Fibroblast of mammary gland (primary cell): ENCODE measurements at regions not wholly inside any gene's neighbourhood (a gene's known extent, or its start where the extent isn't known, plus 50 kb on each side); places are given as distances from the start of the nearest gene placed in this dataset.

ENCODE experiments used
- DNase-seq: peaks from one replicate; pipeline ENCODE4 v3.0.0-alpha.2; 2010; ENCODE audit warnings: low read depth
- H3K4me3 ChIP-seq: 2 replicates; pipeline ENCODE4 v1.5.1; 2011; ENCODE audit warnings: low read depth, mild to moderate bottlenecking, low read length, moderate library complexity; ENCODE audit not compliant: control insufficient read depth
- TF ChIP-seq, protein P1 (sequence below): conservative IDR thresholded peaks from 2 replicates; pipeline ENCODE4 v1.5.1; 2011; ENCODE audit warnings: low read depth, low read length, inconsistent platforms; ENCODE audit not compliant: control insufficient read depth, insufficient read depth

DNA sequence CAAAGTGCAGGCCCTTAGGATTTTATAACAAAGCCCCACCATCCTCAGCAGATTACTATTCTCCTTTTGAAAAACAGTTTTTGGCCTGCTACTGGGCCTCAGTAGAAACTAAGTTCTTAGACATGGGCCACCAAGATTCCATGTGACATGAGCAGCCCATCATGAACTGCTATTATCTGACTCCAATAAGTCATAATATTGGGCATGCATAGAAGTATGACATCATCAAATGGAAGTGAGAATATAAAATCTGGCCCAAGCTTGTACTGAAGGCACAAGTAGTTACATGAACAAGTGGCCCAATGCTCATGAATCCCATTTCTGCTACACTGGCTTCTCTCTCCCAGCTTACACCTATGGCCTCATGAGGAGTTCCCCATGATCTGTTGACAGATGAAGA, 404.8 kb downstream of the EPHA5 start:
- TF ChIP-seq, protein P1, sequence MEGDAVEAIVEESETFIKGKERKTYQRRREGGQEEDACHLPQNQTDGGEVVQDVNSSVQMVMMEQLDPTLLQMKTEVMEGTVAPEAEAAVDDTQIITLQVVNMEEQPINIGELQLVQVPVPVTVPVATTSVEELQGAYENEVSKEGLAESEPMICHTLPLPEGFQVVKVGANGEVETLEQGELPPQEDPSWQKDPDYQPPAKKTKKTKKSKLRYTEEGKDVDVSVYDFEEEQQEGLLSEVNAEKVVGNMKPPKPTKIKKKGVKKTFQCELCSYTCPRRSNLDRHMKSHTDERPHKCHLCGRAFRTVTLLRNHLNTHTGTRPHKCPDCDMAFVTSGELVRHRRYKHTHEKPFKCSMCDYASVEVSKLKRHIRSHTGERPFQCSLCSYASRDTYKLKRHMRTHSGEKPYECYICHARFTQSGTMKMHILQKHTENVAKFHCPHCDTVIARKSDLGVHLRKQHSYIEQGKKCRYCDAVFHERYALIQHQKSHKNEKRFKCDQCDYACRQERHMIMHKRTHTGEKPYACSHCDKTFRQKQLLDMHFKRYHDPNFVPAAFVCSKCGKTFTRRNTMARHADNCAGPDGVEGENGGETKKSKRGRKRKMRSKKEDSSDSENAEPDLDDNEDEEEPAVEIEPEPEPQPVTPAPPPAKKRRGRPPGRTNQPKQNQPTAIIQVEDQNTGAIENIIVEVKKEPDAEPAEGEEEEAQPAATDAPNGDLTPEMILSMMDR, result no peak
- H3K4me3 ChIP-seq, result no peak overlapping the region
- DNase-seq, result no peak

DNA sequence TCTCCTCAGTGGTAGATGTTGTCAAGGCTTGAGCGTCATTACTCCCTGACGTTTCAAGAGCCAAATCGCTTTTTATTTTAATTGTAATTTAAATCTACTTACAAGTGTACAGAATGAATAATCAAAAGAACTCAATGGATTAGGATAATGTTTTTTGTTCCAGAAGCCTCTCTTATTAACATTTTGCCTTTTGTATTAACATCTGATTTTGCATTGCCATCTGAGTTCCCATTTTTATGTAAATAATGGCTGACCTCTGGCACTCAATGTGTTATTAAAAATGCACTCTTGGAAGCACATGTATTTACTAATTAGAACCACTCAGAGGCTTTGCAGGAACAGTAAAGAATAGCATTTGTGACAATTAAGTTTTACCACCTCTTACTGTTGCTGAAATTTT, 411.0 kb downstream of the EPHA5 start:
- H3K4me3 ChIP-seq, result no peak overlapping the region
- no peak for DNase-seq
- TF ChIP-seq, protein P1, result no peak

DNA sequence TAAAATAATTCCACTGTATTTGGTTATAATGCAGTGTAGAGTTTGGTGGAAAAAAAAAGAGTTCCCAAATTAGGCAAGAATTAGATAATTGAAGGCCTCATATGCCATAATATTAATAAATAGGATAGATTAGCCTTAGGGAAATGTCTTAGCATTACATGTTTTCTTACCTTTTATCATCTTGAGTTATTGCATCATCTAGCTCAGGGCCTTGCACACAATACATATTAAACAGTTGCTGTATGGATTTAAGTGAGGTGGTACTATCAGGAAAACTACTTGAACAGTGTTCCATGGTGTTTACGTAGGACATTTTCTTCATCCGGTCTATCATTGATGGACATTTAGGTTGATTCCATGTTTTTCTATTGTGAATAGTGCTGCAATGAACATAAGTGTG, 419.4 kb downstream of the EPHA5 start:
- TF ChIP-seq, protein P1, result no peak
- no peak overlapping the region for H3K4me3 ChIP-seq
- DNase-seq, result no peak

DNA sequence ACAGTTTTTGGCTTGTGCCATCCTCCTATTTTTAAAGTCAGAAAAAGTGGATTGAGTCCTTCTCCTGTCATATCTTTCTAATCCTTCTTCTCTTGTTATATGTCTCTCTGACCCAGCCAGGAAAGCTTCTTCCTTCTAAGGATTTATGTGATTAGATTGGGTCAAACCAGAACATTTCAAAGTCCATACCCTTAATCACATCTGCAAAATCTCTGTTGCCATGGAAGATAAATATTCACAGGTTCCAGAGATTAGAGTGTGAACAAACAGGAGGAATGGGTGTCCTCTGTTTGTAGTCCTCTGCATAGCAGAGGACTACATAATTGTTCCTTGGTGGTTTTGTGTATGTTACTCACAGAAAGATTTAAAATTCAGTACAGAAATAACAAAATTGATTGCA, 421.2 kb downstream of the EPHA5 start:
- no peak overlapping the region for H3K4me3 ChIP-seq
- TF ChIP-seq, protein P1, result no peak
- DNase-seq, result no peak

DNA sequence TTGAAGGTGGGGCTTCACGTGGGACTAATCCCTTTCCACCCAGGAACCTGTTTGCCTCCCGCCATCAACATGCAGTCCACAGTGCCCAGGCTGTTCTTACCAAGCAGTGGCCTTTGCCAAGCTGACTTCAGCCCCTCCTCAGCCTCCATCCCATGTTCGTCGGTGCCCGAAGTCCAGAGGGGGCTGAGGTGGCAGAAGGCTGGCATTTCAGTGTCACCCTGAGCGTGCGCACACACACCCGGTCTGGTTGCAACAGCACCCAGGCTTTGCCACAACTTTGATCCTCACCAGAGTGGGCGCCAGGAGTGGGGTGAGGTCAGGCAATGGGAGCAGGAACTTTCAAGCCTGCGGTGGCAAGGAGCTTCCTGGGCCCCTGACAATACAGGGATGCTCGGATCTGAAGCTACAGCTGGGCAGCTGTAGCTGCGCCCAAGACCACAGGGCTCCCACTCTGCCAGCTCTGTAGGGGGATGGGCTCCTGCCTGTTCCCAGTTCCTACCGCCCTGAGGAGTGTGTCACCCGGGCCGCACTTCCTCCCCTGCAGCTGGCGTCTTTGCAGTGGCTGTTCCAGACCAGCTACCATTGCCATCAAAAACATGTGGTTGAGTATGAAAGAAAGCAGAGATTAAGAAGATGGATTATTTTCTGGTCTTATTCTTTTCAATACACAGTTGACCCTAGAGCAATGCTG, 428.0 kb downstream of the EPHA5 start:
- no peak overlapping the region for H3K4me3 ChIP-seq
- no peak for DNase-seq
- TF ChIP-seq, protein P1, result no peak

DNA sequence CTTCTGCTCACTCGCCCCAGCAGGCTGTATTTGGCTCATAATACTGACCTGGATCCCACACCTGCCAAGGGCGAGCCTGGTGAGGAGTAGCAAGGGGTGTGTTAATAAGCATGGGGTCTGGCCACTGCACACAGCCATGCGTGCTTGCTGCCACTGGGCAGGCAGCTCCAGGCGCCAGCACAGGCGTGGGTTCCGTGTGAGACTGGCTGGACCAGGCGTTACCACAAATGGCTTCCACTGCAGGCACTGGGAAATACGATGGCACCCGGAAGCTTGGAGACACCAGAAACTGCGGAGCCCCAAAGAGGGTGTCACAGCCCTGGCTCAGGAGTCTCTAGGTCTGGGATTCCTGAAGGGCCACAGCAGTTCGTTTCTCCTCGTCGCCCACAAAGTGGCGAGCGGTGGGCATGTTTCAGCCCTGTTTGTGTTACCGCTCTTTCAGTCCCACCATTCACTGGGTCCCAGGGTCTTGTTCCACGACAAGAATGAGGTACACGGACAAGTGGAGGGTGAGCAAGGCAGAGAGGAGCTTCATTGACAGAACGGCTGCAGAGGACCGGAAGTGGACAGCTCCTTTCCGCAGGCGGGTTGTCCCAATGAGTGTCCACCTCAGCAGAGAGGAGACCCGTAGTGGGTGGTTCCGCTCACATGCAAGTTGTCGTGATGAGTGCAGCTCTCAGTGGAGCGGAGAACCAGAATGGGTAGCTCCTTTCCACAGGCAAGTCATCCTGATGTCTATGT, 428.9 kb downstream of the EPHA5 start:
- DNase-seq, result no peak
- TF ChIP-seq, protein P1, result no peak
- no peak overlapping the region for H3K4me3 ChIP-seq

DNA sequence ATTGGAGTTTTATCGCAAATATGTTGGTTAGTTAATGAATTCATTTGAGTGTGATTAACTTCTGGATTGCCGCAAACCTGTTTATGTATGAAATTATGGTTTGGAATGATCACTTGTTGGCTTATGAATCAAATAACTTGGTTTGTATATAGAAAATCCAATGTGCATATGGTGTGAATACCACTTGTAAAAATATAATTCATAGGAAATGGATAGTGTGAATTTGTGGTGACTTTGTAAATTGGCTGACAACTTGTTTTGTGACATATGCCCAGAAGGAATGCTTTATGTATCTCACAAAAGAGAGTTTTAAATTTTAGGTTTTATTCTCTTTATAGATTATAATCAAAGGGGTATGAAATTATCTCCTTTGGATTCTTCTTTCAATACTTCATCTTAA, 436.2 kb downstream of the EPHA5 start:
- DNase-seq, result no peak
- TF ChIP-seq, protein P1, result no peak
- H3K4me3 ChIP-seq, result no peak overlapping the region
